H4 (cell line): ENCODE measurements at regions not wholly inside any gene's neighbourhood (a gene's known extent, or its start where the extent isn't known, plus 50 kb on each side); places are given as distances from the start of the nearest gene placed in this dataset.
"Not testable (repeated sequence)": the region's sequence is repeated elsewhere in the genome, so short reads cannot be mapped to it uniquely, and the experiment has no call there.

Source experiments
- DNase-seq: peaks from one replicate; pipeline ENCODE4 v3.0.0-alpha.2; 2015; ENCODE audit warnings: low spot score

- DNase-seq: no peak
Observed at GRCh38 chr14:106347890-106348755, 821.7 kb downstream of the TMEM121 start.

DNA sequence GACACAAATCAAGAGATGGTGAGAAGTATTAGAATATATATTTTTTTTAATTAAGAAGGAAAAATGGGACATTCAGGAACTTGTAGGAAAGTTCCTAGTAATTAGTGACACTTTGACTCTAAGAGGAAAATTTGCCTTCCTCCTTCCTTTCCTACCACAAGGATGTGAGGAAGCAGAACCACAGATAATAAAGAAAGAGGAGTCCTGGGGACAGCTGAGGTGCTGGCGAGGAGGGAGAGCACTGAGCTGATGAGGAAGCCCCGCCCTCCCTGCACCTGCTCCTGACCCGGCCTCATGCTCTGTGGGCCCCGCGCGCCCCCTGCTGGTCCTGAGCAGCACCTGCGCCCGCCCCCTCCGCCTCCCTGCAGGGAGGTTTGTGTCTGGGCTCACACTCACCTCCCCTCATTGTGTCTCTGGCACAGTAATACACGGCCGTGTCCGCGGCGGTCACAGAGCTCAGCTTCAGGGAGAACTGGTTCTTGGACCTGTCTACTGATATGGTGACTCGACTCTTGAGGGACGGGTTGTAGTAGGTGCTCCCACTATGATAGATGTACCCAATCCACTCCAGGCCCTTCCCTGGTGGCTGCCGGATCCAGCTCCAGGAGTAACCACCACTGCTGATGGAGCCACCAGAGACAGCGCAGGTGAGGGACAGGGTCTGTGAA is 822.6 kb downstream of the TMEM121 start:
- not testable (repeated sequence) for DNase-seq

DNA sequence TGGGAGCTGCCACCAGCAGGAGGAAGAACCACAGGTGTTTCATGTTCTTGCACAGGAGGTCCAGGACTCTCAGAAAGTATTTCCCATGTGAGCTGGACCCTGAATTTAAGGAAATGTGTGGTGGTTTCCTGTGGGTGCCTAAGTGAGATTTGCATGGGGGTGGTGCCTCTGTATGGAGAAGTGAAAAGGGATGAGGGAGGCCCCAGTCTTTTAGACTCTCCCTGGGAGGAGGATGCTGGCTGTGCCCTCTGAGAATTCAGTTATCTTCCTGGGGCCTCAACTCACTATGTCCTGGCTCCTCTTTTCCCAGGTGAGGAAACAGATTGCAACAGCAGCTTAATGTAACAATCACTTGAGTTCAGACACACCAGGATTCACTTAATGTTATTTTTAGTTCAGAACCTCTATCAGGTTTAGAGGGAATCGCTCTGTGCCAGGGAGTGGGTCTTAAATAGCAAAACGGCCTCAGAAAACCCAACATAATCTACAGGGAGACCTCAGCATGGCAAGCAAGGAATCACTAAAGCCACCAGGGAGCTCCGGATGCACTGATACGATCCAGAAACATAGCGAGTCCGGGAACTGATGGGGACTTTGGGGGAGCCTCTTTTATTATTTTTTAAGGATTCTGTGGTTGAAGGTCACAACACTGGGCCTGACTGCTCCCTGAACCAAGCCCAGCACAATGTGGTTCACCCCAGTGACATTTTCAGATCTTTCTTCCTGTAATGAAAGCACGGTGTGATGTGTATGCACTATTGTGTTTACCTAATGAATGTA is 823.5 kb downstream of the TMEM121 start:
- DNase-seq: not testable (repeated sequence)

DNA sequence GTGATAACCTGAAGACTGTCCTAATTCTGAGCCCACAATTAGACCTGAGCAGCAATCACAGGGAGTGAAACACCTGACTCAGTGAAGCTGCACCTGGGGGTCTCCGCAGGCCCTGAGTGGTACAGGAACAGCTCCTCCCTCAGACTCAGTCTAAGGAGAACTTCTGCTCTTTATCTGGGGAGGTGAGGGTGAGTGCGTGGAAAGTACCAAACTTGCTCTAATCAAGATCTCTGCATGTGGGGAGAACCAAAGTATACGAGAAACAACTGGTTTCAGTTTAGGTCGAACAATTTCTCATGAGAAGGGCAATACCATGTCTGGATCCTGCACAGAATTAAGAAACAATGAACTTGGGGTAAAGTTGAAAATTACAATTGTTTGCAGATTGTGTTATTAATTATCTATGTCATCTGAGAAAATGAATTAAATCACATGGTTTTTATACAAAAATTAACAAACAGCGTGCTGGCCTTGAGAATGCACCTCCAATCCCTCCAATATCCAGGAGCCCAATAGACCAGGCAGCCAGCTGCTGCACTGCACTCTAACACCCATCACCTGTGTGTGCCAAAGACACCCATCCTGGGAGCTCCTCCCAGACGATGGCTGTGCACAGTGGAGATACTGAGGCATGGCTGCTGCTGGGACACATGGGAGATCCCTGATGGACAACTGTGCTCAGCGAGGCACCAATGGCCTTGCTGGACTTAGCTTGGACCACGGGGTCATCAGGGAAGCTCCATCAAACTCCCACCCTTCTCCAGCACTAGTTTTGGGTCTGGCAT is 828.8 kb downstream of the TMEM121 start:
- not testable (repeated sequence) for DNase-seq

DNA sequence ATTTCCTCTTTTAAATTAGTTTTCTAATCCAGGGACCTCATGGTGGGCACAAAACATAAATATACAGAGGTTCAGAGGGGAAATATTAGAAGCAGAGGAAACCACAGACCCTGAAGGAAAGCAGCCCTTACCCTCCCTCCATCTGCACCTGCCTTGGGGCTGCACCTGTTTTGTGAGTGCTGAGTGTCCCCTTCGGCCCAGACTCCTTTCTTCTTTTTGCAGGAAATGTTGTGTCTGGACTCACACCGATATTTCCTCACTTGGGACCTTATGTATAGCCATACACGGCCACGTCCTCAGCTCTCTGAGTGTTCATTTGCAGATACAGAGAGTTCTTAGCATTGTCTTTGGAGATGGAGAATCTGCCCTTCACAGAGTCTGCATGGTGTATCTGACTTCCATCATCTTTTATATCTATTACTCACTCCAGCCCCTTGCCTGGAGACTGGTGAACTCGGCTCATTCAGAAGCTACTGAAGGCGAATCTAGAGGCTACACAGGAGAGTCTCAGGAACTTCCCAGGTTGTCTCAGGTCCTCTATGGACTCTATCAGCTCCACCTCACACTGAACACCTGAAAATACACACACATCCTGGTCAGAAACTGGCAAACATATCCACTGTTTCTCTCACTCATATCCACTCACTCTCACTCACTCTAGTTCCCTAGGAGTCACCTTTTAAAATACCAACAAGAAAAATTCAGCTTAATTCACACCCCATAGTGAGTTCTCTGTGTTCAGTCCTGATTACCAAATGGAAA is 829.7 kb downstream of the TMEM121 start:
- not testable (repeated sequence) for DNase-seq

DNA sequence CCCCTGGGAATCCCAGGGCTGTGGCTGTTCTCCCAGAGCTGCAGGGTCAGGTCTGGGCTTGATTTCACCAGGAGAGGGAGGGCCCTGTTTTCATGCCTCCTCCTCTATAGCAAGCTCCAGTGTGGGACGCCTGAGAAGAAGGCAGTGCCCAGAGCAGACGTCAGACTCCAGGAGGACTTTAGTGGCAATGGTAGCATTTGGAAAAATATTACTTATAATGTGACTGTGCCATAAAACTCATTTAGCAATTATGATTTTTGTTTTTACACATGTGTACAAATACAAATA is 830.2 kb downstream of the TMEM121 start:
- DNase-seq: not testable (repeated sequence)

- not testable (repeated sequence) for DNase-seq
Observed at GRCh38 chr14:106359157-106359887, 832.9 kb downstream of the TMEM121 start.

- DNase-seq: not testable (repeated sequence)
Observed at GRCh38 chr14:106365371-106365770, 839.0 kb downstream of the TMEM121 start.

GRCh38 chr14:106365894-106366293 is 839.5 kb downstream of the TMEM121 start:
- DNase-seq: not testable (repeated sequence)

DNA sequence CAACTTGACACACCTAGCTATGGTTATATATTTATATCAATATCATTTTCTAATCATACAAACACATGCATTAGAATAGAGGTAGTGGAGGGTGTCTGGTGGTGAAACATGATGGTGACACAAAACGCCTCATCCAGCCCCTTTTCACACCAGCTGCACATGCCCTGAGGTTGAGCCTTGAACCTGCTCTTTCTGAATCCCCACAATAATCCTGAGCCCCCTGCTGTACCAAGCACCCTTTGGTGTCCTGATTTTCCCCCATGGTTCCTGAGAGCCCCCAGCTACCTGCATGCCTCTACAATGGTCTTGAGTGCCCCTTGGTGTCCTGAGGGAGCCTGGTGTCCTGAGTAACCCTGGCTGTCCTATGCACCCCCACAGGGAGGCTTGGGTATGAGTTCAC is 840.6 kb downstream of the TMEM121 start:
- DNase-seq: not testable (repeated sequence)

DNA sequence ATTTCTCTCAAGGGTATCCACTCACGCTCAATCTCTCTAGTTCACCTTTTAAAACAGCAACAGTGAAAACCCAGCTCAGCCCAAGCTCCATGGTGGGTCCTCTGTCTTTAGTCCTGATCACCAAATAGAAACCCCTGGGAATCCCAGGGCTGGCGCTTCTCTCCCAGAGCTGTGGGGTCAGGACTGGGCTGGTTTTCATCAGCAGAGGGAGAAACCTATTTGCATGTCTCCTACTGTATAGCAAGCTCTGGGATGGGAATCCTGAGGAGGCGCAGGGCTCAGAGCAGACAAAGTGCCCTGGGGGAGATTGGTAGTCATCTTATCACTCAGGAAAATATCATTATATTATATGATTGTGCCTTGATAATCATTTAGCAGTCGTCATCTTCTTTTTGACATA is 843.1 kb downstream of the TMEM121 start:
- DNase-seq: not testable (repeated sequence)

DNA sequence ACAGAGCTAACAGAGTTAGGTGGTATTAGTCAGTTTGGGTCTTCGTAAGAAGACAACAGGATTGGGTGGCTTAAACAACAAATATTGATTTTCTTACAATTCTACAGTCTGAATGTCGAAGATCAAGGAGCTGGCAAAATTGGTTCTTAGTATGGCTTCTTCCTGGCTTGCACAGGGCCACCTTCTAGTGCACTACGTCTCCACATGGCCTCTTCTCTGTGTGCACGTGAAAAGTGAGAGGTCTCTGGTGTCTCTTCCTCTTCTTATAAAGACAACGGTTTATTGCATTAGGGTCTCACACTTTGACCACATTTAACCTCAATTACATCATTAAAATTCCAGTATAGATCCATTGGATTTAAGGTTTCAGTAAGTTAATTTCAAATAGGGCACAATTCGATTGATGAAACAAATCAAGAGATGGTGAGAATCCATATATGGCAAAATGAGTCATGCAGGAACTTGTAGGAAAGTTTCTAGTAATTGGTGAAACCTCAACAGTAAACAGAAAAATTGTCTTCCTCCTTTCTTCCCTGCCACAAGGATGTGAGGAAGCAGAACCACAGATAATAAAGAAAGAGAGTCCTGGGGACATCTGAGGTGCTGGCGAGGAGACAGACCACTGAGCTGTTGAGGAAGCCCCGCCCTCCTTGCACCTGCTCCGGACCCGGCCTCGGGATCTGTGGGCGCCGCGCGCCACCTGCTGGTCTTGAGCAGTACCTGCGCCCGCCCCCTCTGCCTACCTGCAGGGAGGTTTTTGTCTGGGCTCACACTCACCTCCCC is 846.7 kb downstream of the TMEM121 start:
- DNase-seq: no peak

GRCh38 chr14:106373653-106374110 is 847.3 kb downstream of the TMEM121 start:
- not testable (repeated sequence) for DNase-seq

GRCh38 chr14:106377432-106377831 is 851.0 kb downstream of the TMEM121 start:
- no peak for DNase-seq

DNA sequence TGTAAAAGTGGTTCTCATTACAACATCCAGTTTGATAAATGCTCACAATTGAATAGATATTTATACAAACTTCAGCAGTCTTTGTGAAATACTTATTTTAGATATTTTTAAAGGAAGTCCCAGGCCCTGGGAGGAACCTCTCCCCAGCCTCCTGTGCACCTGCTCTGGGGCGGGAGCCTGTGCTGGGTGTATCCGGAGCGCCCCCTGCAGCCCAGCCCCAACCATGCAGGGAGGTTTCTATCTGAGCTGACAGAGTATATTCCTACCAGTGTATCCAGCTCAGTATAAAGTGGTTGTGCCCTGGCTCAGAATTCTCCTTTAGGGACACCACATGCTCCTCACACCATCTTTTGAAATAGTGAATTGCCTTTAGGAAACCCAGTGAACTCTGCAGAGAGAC is 851.8 kb downstream of the TMEM121 start:
- no peak for DNase-seq

DNA sequence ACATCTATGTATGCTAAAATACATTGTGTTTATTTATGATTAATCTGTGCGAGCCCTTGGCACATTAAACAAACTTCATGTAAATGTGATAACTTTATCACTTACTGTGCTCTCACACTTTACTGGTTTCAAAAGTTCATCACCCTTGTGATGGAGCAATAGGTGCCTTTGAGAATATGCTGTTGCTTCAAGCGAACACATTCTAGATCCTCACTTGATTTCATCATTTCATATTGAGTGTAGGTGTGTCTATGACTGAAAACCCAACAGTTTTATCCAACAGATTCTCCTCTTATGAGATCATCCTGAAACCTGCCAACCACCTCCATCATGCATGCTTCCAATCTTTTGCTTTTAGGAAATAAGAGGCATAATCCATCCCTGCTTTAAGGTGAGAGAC is 854.4 kb downstream of the TMEM121 start:
- no peak for DNase-seq

DNA sequence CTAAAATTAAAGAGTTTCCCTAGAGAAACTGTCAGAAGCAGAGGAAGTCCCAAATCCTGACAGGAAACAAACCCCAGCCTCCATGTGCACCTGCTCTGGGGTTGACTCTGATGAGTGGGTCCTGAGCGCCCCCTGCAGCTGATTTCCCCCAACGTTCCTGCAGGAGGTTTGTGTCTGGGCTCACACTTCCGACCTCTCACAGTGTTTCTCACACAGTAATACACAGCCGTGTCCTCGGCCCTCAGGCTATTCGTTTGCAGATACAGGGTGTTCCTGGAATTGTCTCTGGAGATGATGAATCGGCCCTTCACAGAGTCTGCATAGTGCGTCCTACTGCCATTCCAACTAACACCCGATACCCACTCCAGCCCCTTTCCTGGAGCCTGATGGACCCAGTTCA is 862.8 kb downstream of the TMEM121 start:
- not testable (repeated sequence) for DNase-seq

DNA sequence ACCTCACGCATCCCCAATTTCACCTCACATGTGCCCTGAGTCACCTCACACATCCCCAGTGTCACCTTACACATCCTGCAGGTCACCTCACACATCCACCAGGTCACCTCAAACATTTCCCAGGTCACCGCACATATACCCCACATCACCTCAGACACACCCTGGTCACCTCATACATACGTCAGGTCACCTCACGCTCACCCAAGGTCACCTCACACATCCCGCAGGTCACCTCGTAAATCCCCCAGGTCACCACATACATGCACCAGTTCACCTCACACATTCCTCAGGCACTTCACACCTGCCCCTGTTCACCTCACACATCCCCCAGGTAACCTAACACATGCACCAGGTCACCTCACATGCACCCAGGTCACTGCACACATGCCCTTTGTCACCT is 864.0 kb downstream of the TMEM121 start:
- DNase-seq: no peak

DNA sequence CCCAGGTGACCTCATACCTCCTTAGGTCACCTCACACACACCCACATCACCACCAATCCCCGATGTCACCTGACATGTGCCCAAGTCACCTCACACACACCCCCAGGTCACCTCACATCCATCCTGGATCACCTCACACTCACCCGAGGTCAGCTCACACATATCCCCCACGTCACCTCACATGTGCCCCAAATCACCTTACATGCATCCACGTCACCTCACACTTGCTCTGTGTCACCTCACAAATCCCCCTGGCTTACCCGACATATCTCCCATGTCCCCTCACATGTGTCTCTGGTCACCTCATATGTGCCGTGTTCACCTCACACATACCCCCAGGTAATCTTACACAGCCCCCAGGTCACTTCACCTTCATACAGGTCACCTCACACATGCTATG is 864.6 kb downstream of the TMEM121 start:
- DNase-seq: no peak
